ENCODE measurements at regions not wholly inside any gene's neighbourhood (a gene's known extent, or its start where the extent isn't known, plus 50 kb on each side); places are given as distances from the start of the nearest gene placed in this dataset.

DNA sequence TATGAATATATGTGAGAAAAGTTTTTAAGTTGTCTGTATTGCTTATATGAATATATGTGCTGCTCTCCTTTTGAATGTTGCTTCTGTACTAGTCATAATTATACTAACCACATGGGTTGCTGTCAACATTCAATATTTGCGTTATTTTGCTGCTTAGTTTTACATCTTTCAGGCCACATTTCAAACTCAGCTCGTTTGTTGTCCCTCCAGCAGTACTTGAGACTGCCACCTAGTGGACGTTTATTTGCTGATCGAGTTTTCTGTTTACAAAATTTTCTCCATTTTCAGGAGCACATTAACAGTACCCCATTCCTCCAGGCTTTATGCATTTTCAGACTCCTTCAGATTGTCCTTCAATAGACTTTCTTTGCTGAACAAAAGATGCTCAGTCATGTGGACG, 75.8 kb downstream of the NUDT11 start:
- Histone ChIP-seq H3K4me1 (no peaks in the 10 kb centered on the region), H3K4me3 (ENCODE audit: low read depth, low read length) (no peak overlapping the region), H3K36me3 (ENCODE audit: control insufficient read depth, insufficient read depth, low read length) (no peaks in the 10 kb centered on the region), H3K9me3 (no peaks in the 10 kb centered on the region), H3K27me3 (replicated peaks; ENCODE audit: control insufficient read depth, insufficient read depth, low read length) (no peaks in the 10 kb centered on the region)
- no TSS peak for BruUV-seq (replicated peaks)
- H3K9me3 Mint-ChIP-seq (ENCODE audit: unreplicated experiment), result no peaks in the 10 kb centered on the region
- TF ChIP-seq, protein P1, sequence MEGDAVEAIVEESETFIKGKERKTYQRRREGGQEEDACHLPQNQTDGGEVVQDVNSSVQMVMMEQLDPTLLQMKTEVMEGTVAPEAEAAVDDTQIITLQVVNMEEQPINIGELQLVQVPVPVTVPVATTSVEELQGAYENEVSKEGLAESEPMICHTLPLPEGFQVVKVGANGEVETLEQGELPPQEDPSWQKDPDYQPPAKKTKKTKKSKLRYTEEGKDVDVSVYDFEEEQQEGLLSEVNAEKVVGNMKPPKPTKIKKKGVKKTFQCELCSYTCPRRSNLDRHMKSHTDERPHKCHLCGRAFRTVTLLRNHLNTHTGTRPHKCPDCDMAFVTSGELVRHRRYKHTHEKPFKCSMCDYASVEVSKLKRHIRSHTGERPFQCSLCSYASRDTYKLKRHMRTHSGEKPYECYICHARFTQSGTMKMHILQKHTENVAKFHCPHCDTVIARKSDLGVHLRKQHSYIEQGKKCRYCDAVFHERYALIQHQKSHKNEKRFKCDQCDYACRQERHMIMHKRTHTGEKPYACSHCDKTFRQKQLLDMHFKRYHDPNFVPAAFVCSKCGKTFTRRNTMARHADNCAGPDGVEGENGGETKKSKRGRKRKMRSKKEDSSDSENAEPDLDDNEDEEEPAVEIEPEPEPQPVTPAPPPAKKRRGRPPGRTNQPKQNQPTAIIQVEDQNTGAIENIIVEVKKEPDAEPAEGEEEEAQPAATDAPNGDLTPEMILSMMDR (IDR thresholded peaks at IDR 0.05; ENCODE audit: insufficient read depth in 1 of 2, low read depth in 1 of 2, low read length in 1 of 2, severe bottlenecking in 1 of 2, unreplicated experiment in 1 of 2), result peak; percentile 39 to 61
- ChIA-PET POLR2A (no interaction called here), CTCF (interaction anchor here (1.0 to 3.3 kb wide), 2 partner anchors 84 to 272 kb away, joined by 7 to 17 read pairs; no protein-coding TSS in a partner anchor)
- no peak overlapping the region for H3K4me3 Mint-ChIP-seq (ENCODE audit: unreplicated experiment)
- no peaks in the 10 kb centered on the region for H3K27me3 Mint-ChIP-seq (ENCODE audit: insufficient read depth, unreplicated experiment)
- intact Hi-C loops (cut with micrococcal nuclease; ENCODE audit: unreplicated experiment), result loop anchor here (1.0 to 5.0 kb wide), 3 partner anchors 84 to 272 kb away; no protein-coding TSS in a partner anchor
- DNase-seq, result peak in 1 of 2 experiments; percentile 26
- no peaks in the 10 kb centered on the region for H3K4me1 Mint-ChIP-seq (ENCODE audit: low read depth, unreplicated experiment)
- no peak overlapping the region for H3K27ac Mint-ChIP-seq (ENCODE audit: unreplicated experiment)
- H3K36me3 Mint-ChIP-seq (ENCODE audit: insufficient read depth, unreplicated experiment), result no peaks in the 10 kb centered on the region

DNA sequence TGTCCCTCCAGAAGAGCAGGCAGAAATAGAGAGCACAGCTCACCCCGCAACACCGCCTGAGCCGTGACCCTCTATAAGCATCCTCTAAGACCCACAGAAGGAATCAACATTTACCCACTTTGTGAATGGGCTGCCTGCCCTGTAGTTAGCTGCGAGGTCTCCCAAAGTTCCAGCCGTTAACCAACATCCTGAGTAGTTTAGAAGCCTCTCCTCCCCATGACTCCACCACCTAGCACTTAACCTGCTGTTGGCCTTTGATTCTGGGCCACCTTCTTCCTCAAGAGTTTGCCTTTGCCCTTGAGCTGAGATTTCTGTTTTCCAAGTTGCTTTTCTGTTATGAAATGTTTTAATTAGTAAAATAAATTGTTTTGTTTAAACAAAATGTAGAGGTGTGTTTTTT, 75.8 kb downstream of the NUDT10 start:
- no peaks in the 10 kb centered on the region for H3K36me3 Mint-ChIP-seq (ENCODE audit: insufficient read depth, unreplicated experiment)
- CTCF ChIA-PET, result no interaction called here
- Histone ChIP-seq H3K9me3 (no peaks in the 10 kb centered on the region), H3K4me3 (ENCODE audit: low read depth, low read length) (no peak overlapping the region), H3K36me3 (ENCODE audit: control insufficient read depth, insufficient read depth, low read length) (no peaks in the 10 kb centered on the region), H3K27me3 (replicated peaks; ENCODE audit: control insufficient read depth, insufficient read depth, low read length) (no peaks in the 10 kb centered on the region), H3K4me1 (no peaks in the 10 kb centered on the region)
- no peak for DNase-seq
- no peaks in the 10 kb centered on the region for H3K9me3 Mint-ChIP-seq (ENCODE audit: unreplicated experiment)
- no peak overlapping the region for H3K4me3 Mint-ChIP-seq (ENCODE audit: unreplicated experiment)
- no peak overlapping the region for H3K27ac Mint-ChIP-seq (ENCODE audit: unreplicated experiment)
- no peaks in the 10 kb centered on the region for H3K4me1 Mint-ChIP-seq (ENCODE audit: low read depth, unreplicated experiment)
- TF ChIP-seq, protein P1 (IDR thresholded peaks at IDR 0.05; ENCODE audit: insufficient read depth in 1 of 2, low read depth in 1 of 2, low read length in 1 of 2, severe bottlenecking in 1 of 2, unreplicated experiment in 1 of 2), result no peak
- intact Hi-C loops (cut with micrococcal nuclease; ENCODE audit: unreplicated experiment), result no loop called here
- no peaks in the 10 kb centered on the region for H3K27me3 Mint-ChIP-seq (ENCODE audit: insufficient read depth, unreplicated experiment)
- POLR2A ChIA-PET, result no interaction called here
- BruUV-seq (replicated peaks), result no TSS peak

DNA sequence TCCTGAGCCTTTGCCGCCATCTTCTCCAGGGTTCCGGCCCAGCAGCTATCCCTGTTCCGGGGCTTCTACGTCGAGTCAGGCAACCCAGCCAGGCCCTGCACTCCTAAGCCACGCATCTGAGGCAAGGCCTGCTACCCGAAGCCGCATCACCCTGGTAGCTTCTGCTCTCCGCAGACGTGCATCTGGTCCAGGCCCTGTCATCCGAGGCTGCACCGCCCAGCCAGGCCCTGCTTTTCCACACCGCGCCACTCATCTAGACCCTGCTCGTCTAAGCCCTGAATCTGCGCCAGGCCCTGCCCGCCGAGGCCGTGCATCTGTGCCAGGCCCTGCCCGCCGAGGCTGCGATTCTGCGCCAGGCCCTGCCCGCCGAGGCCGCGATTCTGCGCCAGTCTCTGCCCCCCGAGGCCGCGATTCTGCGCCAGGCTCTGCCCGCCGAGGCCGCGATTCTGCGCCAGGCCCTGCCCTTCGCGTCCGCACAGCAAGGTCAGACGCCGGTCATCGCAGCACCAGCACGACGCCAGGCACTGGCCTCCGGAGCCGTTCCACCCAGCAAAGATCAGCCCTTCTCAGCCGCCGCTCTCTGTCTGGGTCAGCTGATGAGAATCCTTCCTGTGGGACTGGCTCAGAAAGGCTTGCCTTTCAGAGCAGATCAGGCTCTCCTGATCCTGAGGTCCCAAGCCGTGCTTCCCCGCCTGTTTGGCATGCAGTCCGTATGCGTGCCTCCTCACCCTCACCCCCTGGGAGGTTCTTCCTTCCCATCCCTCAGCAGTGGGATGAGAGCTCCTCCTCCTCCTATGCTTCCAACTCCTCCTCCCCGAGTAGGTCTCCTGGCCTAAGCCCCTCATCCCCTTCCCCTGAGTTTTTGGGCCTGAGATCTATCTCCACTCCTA, 75.1 kb downstream of the NUDT10 start:
- Histone ChIP-seq H3K4me3 (ENCODE audit: low read depth, low read length) (no peak overlapping the region), H3K4me1 (no peaks in the 10 kb centered on the region), H3K9me3 (no peaks in the 10 kb centered on the region), H3K27me3 (replicated peaks; ENCODE audit: control insufficient read depth, insufficient read depth, low read length) (no peaks in the 10 kb centered on the region), H3K36me3 (ENCODE audit: control insufficient read depth, insufficient read depth, low read length) (no peaks in the 10 kb centered on the region)
- ChIA-PET POLR2A (no interaction called here), CTCF (no interaction called here)
- Mint-ChIP-seq H3K27me3 (ENCODE audit: insufficient read depth, unreplicated experiment) (no peaks in the 10 kb centered on the region), H3K36me3 (ENCODE audit: insufficient read depth, unreplicated experiment) (no peaks in the 10 kb centered on the region), H3K9me3 (ENCODE audit: unreplicated experiment) (no peaks in the 10 kb centered on the region), H3K4me3 (ENCODE audit: unreplicated experiment) (no peak overlapping the region), H3K4me1 (ENCODE audit: low read depth, unreplicated experiment) (no peaks in the 10 kb centered on the region), H3K27ac (ENCODE audit: unreplicated experiment) (no peak overlapping the region)
- intact Hi-C loops (cut with micrococcal nuclease; ENCODE audit: unreplicated experiment), result no loop called here
- TF ChIP-seq, protein P1 (IDR thresholded peaks at IDR 0.05; ENCODE audit: insufficient read depth in 1 of 2, low read depth in 1 of 2, low read length in 1 of 2, severe bottlenecking in 1 of 2, unreplicated experiment in 1 of 2), result no peak
- BruUV-seq (replicated peaks), result no TSS peak
- no peak for DNase-seq
